HG03108 (cell line): ENCODE measurements at regions not wholly inside any gene's neighbourhood (a gene's known extent, or its start where the extent isn't known, plus 50 kb on each side); places are given as distances from the start of the nearest gene placed in this dataset.

Experiments used
- ATAC-seq: cut with Tn5 transposase; IDR thresholded peaks from one replicate; pipeline ENCODE4 v1.9.1; 2021; ENCODE audit warnings: moderate library complexity; ENCODE audit not compliant: unreplicated experiment

- no peak for ATAC-seq
Measured at GRCh38 chr2:21486445-21486844, 362.7 kb downstream of the TDRD15 start.

- ATAC-seq: no peak
Measured at GRCh38 chr2:21489080-21489479, 365.3 kb downstream of the TDRD15 start.

GRCh38 chr2:21498016-21498415 is 374.2 kb downstream of the TDRD15 start:
- no peak for ATAC-seq

GRCh38 chr2:21500401-21500945 is 376.7 kb downstream of the TDRD15 start:
- no peak for ATAC-seq

GRCh38 chr2:21501376-21502027 is 377.7 kb downstream of the TDRD15 start:
- no peak for ATAC-seq

- no peak for ATAC-seq
Measured at GRCh38 chr2:21515903-21516302, 392.1 kb downstream of the TDRD15 start.

- no peak for ATAC-seq
Measured at GRCh38 chr2:21519412-21519811, 395.6 kb downstream of the TDRD15 start.

GRCh38 chr2:21519821-21520220 is 396.1 kb downstream of the TDRD15 start:
- ATAC-seq: no peak

GRCh38 chr2:21535826-21536225 is 412.1 kb downstream of the TDRD15 start:
- ATAC-seq: no peak

GRCh38 chr2:21539685-21540084 is 415.9 kb downstream of the TDRD15 start:
- ATAC-seq: no peak

- no peak for ATAC-seq
Measured at GRCh38 chr2:21543630-21544029, 419.9 kb downstream of the TDRD15 start.

- ATAC-seq: no peak
Measured at GRCh38 chr2:21544392-21544791, 420.6 kb downstream of the TDRD15 start.

GRCh38 chr2:21552981-21553380 is 429.2 kb downstream of the TDRD15 start:
- ATAC-seq: no peak

GRCh38 chr2:21559351-21559750 is 435.6 kb downstream of the TDRD15 start:
- no peak for ATAC-seq

GRCh38 chr2:21561965-21562364 is 438.2 kb downstream of the TDRD15 start:
- no peak for ATAC-seq

GRCh38 chr2:21567395-21567794 is 443.6 kb downstream of the TDRD15 start:
- no peak for ATAC-seq

GRCh38 chr2:21571686-21572085 is 447.9 kb downstream of the TDRD15 start:
- no peak for ATAC-seq

- no peak for ATAC-seq
Measured at GRCh38 chr2:21580391-21580790, 456.6 kb downstream of the TDRD15 start.

GRCh38 chr2:21585881-21586280 is 462.1 kb downstream of the TDRD15 start:
- ATAC-seq: no peak

GRCh38 chr2:21590026-21590690 is 466.4 kb downstream of the TDRD15 start:
- ATAC-seq: no peak

- no peak for ATAC-seq
Measured at GRCh38 chr2:21591926-21592325, 468.2 kb downstream of the TDRD15 start.

- no peak for ATAC-seq
Measured at GRCh38 chr2:21599417-21599816, 475.6 kb downstream of the TDRD15 start.
